PC-9 (cell line): ENCODE measurements at regions not wholly inside any gene's neighbourhood (a gene's known extent, or its start where the extent isn't known, plus 50 kb on each side); places are given as distances from the start of the nearest gene placed in this dataset.

ENCODE experiments used
- BruUV-seq: library from RNA; stranded (reverse); fragments of 400-500 nt; replicated peaks from 2 replicates; lab custom pipeline; 2021; lab: Mats Ljungman, UMichigan
- CTCF ChIA-PET: fragments of 300-600 bp; sonication (Branson Sonifier 250); formaldehyde crosslinking; loops from one replicate; lab custom pipeline; 2022; ENCODE audit warnings: antibody characterized with exemption; lab: Charles Lee
- POLR2A ChIA-PET: fragments of 300-600 bp; sonication (Branson Sonifier 250); formaldehyde crosslinking; loops from one replicate; lab custom pipeline; 2022; ENCODE audit warnings: antibody characterized with exemption; ENCODE audit not compliant: unreplicated experiment; lab: Charles Lee
- DNase-seq, 2 experiments: peaks; one replicate each; pipeline versions ENCODE4 v3.0.0 to v3.0.0-alpha.2; 2015 to 2022; ENCODE audit warnings: mixed read lengths in 1 of 2
- H2AFZ ChIP-seq: fragments of 200-600 bp; sonication (generic); 2 replicates; pipeline ENCODE4 v1.8.1; 2017; ENCODE audit warnings: antibody characterized with exemption
- H3F3A ChIP-seq: fragments of 200-600 bp; sonication (generic); 2 replicates; pipeline ENCODE4 v1.8.1; 2017; ENCODE audit warnings: antibody characterized with exemption, mild to moderate bottlenecking, low read depth; ENCODE audit not compliant: insufficient read depth
- H3K27ac ChIP-seq: fragments of 200-600 bp; sonication (generic); 2 replicates; pipeline ENCODE4 v1.6.1; 2016; ENCODE audit warnings: mixed run types
- H3K27me3 ChIP-seq: fragments of 200-600 bp; sonication (generic); 2 replicates; pipeline ENCODE4 v1.6.1; 2016; ENCODE audit warnings: low read depth, mixed run types; ENCODE audit not compliant: insufficient read depth
- H3K36me3 ChIP-seq: fragments of 200-600 bp; sonication (generic); 2 replicates; pipeline ENCODE4 v1.6.1; 2016; ENCODE audit warnings: low read depth, mixed run types
- H3K4me1 ChIP-seq: fragments of 200-600 bp; sonication (generic); replicated peaks from 2 replicates; pipeline ENCODE4 v1.6.1; 2016; ENCODE audit warnings: mixed run types; ENCODE audit not compliant: insufficient read depth
- H3K4me2 ChIP-seq: fragments of 200-600 bp; sonication (generic); 2 replicates; pipeline ENCODE4 v1.6.1; 2017; ENCODE audit warnings: mixed run types
- H3K4me3 ChIP-seq: fragments of 200-600 bp; sonication (generic); 2 replicates; pipeline ENCODE4 v1.6.1; 2016; ENCODE audit warnings: mixed run types
- H3K79me2 ChIP-seq: fragments of 200-600 bp; sonication (generic); 2 replicates; pipeline ENCODE4 v1.6.1; 2017; ENCODE audit warnings: low read depth, mixed run types
- H3K9me2 ChIP-seq: fragments of 200-600 bp; sonication (generic); 2 replicates; pipeline ENCODE4 v1.8.1; 2017; ENCODE audit warnings: mild to moderate bottlenecking; ENCODE audit not compliant: insufficient read depth
- H3K9me3 ChIP-seq: fragments of 200-600 bp; sonication (generic); 2 replicates; pipeline ENCODE4 v1.8.1; 2016; ENCODE audit warnings: low read depth; ENCODE audit not compliant: insufficient read depth
- H4K20me1 ChIP-seq: fragments of 200-600 bp; sonication (generic); 2 replicates; pipeline ENCODE4 v1.8.1; 2017; ENCODE audit not compliant: insufficient read depth
- EZH2 ChIP-seq: fragments of 200-600 bp; sonication (generic); IDR thresholded peaks from 2 replicates; pipeline ENCODE4 v1.8.0; 2017; ENCODE audit warnings: antibody characterized with exemption, low read depth
- intact Hi-C: fragments of 100-400 bp; cut with micrococcal nuclease; formaldehyde crosslinking; loops from one replicate; pipeline ENCODE4 v1.10.0; 2022; ENCODE audit not compliant: unreplicated experiment
- TF ChIP-seq, protein P1 (sequence below): fragments of 200-600 bp; sonication (generic); conservative IDR thresholded peaks from 2 replicates; pipeline ENCODE4 v1.6.1; 2017; ENCODE audit warnings: mixed run types, antibody characterized with exemption, mild to moderate bottlenecking, moderate library complexity

DNA sequence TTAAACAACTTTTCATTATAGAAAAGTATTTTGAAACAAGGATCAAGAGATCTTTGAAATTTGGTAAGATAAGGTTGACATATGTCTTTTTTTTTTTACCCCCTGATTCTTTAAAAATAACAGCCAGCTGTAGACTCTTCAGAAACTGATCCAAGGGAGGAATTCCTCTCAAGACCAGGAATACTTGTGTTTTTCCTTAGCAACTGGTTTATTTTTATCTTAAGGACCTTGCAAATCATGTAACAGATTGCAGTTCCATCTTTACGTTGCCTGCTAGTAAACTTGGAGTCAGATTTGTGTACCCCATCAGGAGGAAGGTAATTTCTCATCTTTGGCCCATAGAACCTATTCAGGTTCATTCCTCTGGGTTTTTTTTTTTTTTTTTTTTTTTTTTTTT, 71.6 kb downstream of the BOLA3 start:
- TF ChIP-seq, protein P1, sequence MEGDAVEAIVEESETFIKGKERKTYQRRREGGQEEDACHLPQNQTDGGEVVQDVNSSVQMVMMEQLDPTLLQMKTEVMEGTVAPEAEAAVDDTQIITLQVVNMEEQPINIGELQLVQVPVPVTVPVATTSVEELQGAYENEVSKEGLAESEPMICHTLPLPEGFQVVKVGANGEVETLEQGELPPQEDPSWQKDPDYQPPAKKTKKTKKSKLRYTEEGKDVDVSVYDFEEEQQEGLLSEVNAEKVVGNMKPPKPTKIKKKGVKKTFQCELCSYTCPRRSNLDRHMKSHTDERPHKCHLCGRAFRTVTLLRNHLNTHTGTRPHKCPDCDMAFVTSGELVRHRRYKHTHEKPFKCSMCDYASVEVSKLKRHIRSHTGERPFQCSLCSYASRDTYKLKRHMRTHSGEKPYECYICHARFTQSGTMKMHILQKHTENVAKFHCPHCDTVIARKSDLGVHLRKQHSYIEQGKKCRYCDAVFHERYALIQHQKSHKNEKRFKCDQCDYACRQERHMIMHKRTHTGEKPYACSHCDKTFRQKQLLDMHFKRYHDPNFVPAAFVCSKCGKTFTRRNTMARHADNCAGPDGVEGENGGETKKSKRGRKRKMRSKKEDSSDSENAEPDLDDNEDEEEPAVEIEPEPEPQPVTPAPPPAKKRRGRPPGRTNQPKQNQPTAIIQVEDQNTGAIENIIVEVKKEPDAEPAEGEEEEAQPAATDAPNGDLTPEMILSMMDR, result no peak
- TF ChIP-seq EZH2, result no peak
- DNase-seq, result no peak
- H3K79me2 ChIP-seq, result peaks cover 7% of the 10 kb centered on the region; the same call in 1 of the 2 replicates
- intact Hi-C loops, result no loop called here
- H4K20me1 ChIP-seq, result peaks cover 4% of the 10 kb centered on the region; the same call in 1 of the 2 replicates
- ChIA-PET POLR2A (no interaction called here), CTCF (interaction anchor here (0.6 kb wide), 1 partner anchor 647 kb away, joined by 3 read pairs; no protein-coding TSS in a partner anchor)
- no peak overlapping the region for H2AFZ ChIP-seq
- no peaks in the 10 kb centered on the region for H3K27me3 ChIP-seq
- H3K9me3 ChIP-seq, result no peaks in the 10 kb centered on the region
- BruUV-seq, result no TSS peak
- H3K4me3 ChIP-seq, result no peak overlapping the region
- H3K36me3 ChIP-seq, result 0 out of 2 replicates have a peak, but pooled peaks cover 14% of the 10 kb centered on the region
- no peaks in the 10 kb centered on the region for H3K9me2 ChIP-seq
- H3K4me2 ChIP-seq, result no peak overlapping the region
- H3F3A ChIP-seq, result no peaks in the 10 kb centered on the region
- H3K27ac ChIP-seq, result no peak overlapping the region
- no peaks in the 10 kb centered on the region for H3K4me1 ChIP-seq

DNA sequence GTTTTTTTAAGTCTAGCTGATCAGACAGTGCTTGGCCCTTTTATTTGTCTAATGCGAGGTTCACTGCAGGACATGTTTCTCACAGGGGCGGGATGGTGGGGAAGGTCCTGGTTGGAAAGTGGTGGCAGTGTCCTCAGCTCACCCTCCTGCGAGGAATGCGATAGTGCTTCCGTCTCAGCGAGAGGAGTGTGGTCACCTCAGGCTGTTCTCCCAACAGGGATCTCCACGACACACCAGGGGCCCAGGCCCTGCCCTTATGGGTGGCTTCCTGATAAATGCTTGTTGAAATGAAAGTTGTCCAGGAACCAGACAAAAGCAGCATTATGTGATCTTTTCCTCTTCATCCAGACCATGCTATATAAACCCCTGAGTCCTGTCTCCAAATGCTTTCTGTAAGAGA, 70.1 kb downstream of the BOLA3 start:
- H3K4me3 ChIP-seq, result no peak overlapping the region
- no peaks in the 10 kb centered on the region for H3K27me3 ChIP-seq
- H3F3A ChIP-seq, result no peaks in the 10 kb centered on the region
- DNase-seq, result no peak
- peaks cover 5% of the 10 kb centered on the region; the same call in 1 of the 2 replicates for H3K79me2 ChIP-seq
- POLR2A ChIA-PET, result no interaction called here
- no peak for TF ChIP-seq EZH2
- TF ChIP-seq, protein P1, result no peak
- H3K36me3 ChIP-seq, result 0 out of 2 replicates have a peak, but pooled peaks cover 14% of the 10 kb centered on the region
- no peak overlapping the region for H3K27ac ChIP-seq
- intact Hi-C loops, result no loop called here
- H2AFZ ChIP-seq, result no peak overlapping the region
- peaks cover 4% of the 10 kb centered on the region; the same call in 1 of the 2 replicates for H4K20me1 ChIP-seq
- no peak overlapping the region for H3K4me2 ChIP-seq
- no TSS peak for BruUV-seq
- H3K9me3 ChIP-seq, result no peaks in the 10 kb centered on the region
- no peaks in the 10 kb centered on the region for H3K9me2 ChIP-seq
- CTCF ChIA-PET, result no interaction called here
- H3K4me1 ChIP-seq, result no peaks in the 10 kb centered on the region

GRCh38 chr2:74078466-74078865, 69.2 kb downstream of the BOLA3 start:
- TF ChIP-seq, protein P1, result no peak
- no peaks in the 10 kb centered on the region for H3F3A ChIP-seq
- BruUV-seq, result no TSS peak
- H2AFZ ChIP-seq, result no peak overlapping the region
- H3K4me3 ChIP-seq, result no peak overlapping the region
- no peak for DNase-seq
- H4K20me1 ChIP-seq, result peaks cover 4% of the 10 kb centered on the region; the same call in 1 of the 2 replicates
- ChIA-PET POLR2A (no interaction called here), CTCF (no interaction called here)
- H3K36me3 ChIP-seq, result 0 out of 2 replicates have a peak, but pooled peaks cover 12% of the 10 kb centered on the region
- intact Hi-C loops, result no loop called here
- no peaks in the 10 kb centered on the region for H3K4me1 ChIP-seq
- H3K79me2 ChIP-seq, result no peaks in the 10 kb centered on the region
- no peaks in the 10 kb centered on the region for H3K27me3 ChIP-seq
- H3K4me2 ChIP-seq, result no peak overlapping the region
- no peaks in the 10 kb centered on the region for H3K9me2 ChIP-seq
- no peaks in the 10 kb centered on the region for H3K9me3 ChIP-seq
- H3K27ac ChIP-seq, result no peak overlapping the region
